Prostate gland (tissue), 2 donors: ENCODE measurements at regions not wholly inside any gene's neighbourhood (a gene's known extent, or its start where the extent isn't known, plus 50 kb on each side); places are given as distances from the start of the nearest gene placed in this dataset.

ENCODE experiments used
- POLR2A ChIP-seq: fragments of 450-650 bp; IDR thresholded peaks from one replicate; pipeline ENCODE4 v1.6.1; 2016; ENCODE audit warnings: antibody characterized with exemption, mild to moderate bottlenecking
- TF ChIP-seq, protein P1 (sequence below), 4 experiments: fragments of 200-600 bp in 2 of 4; fragments of 450-650 bp in 2 of 4; sonication (generic) in 2 of 4; IDR thresholded peaks; 1 replicate in 3 of 4; 2 replicates in 1 of 4; pipeline ENCODE4 v1.5.1; 2016 to 2019; ENCODE audit warnings: antibody characterized with exemption in 4 of 4, mild to moderate bottlenecking in 2 of 4, moderate library complexity in 2 of 4

- no peak for TF ChIP-seq POLR2A
- TF ChIP-seq, protein P1, sequence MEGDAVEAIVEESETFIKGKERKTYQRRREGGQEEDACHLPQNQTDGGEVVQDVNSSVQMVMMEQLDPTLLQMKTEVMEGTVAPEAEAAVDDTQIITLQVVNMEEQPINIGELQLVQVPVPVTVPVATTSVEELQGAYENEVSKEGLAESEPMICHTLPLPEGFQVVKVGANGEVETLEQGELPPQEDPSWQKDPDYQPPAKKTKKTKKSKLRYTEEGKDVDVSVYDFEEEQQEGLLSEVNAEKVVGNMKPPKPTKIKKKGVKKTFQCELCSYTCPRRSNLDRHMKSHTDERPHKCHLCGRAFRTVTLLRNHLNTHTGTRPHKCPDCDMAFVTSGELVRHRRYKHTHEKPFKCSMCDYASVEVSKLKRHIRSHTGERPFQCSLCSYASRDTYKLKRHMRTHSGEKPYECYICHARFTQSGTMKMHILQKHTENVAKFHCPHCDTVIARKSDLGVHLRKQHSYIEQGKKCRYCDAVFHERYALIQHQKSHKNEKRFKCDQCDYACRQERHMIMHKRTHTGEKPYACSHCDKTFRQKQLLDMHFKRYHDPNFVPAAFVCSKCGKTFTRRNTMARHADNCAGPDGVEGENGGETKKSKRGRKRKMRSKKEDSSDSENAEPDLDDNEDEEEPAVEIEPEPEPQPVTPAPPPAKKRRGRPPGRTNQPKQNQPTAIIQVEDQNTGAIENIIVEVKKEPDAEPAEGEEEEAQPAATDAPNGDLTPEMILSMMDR (IDR thresholded peaks at IDR 0.05) = no peak
These were observed 636.8 kb downstream of the PRR16 start for GRCh38 chr5:121100931-121101330.
